ENCODE measurements at regions not wholly inside any gene's neighbourhood (a gene's known extent, or its start where the extent isn't known, plus 50 kb on each side); places are given as distances from the start of the nearest gene placed in this dataset.

- TF ChIP-seq CEBPZ (IDR thresholded peaks at IDR 0.05; ENCODE audit: low read depth, low read length) = no peak
- TF ChIP-seq BCLAF1 (IDR thresholded peaks at IDR 0.05) = no peak
- no peak for TF ChIP-seq HDAC6 (IDR thresholded peaks at IDR 0.05; ENCODE audit: unreplicated experiment)
These were observed 143.9 kb downstream of the PXDC1 start for GRCh38 chr6:3607599-3607998.

Measured in GM12878 (cell line).